Stimulated activated CD4-positive, alpha-beta T cell treated with anti-CD3 and anti-CD28 coated beads, Interleukin-2, amount 100 ng/mL, for 24 hours (primary cell): ENCODE measurements at regions not wholly inside any gene's neighbourhood (a gene's known extent, or its start where the extent isn't known, plus 50 kb on each side); places are given as distances from the start of the nearest gene placed in this dataset.

Source experiments
- DNase-seq, 2 donors: peaks; one replicate each; pipeline ENCODE4 v3.0.0-alpha.2; 2020

GRCh38 chr3:72361990-72362389 lies 486.3 kb downstream of the SHQ1 start:
- DNase-seq = no peak

DNA sequence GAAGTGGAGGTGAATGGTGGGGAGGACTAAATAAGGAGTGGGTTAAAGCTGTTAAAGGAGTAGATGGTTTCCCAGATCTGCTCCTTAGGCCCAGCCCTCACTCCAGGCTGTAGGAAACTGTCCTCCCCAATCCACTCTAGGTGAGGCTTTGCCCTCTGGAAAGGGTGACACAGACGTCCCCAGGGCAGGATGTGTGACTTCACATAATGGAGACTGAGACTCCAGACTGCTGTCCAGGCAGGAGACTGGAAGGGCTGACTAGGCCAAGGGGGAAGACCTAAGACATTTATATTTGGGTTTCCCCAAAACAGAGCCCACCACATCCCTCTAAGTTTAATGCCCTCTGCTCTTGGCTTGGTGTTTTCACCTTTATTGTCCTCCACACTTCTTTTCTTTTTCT lies 488.5 kb downstream of the SHQ1 start:
- DNase-seq = no peak

- no peak for DNase-seq
Observed at GRCh38 chr3:72355168-72355567, 493.1 kb downstream of the SHQ1 start.

- no peak for DNase-seq
Observed at GRCh38 chr3:72354486-72354885, 493.8 kb downstream of the SHQ1 start.

DNA sequence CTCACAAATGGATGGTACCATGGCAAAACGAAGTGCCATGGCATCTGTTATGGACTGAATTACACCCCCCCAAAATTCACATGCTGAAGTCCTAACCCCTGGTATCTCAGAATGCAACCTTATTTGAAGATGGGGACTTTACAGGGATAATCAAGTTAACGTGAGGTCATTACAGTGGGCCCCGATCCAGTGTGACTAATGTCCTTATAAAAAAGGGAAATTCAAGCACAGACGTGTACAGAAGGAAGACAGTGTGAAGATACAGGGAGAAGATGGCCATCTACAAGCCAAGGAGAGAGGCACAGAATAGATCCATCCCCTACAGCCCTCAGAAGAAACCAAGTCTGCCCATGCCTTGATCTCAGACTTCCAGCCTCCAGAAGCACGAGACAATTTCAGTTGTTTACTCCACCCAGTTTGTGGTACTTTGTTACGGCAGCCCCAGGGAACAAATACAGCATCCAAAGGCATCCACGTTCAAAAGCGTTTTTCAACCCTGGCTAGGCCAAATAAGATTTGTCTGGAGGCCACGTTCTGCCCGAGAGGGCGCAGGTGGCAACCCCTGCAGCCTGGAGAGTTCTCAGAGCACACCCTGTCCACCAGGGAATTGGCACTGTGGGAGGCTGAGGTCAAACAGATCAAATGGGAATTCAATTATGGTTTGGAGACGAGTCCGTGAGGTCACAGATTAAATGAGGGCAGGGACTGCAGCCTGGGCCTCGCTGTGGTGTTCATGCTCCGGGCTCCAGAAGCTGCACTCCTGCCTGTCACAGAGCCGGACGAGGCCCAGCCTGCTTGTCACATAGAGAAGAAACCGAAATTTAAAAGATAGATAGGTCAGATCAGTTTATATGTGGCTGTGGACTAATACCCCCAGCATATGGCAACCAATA lies 494.8 kb downstream of the SHQ1 start:
- no peak for DNase-seq

DNA sequence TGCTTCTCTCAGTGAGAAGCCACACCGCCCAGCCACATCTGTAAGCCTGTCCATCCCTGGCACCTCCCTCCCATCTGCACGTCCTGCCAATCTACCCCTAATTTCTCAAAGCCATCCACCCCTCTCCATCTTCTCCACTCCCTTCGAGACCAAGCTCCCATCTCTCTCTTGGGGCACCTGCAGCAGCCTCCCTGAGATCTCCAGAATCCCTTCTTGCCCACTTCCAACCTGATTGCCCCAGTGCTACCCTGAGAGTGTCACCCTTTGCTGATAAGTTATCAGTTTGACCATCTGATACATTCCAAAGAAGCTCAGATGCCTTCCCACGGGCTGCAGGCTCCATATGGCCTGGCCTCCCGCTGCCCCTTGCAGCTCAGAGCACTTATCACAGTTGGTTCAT lies 496.1 kb downstream of the SHQ1 start:
- DNase-seq = no peak

GRCh38 chr3:72351536-72351935 lies 496.7 kb downstream of the SHQ1 start:
- no peak for DNase-seq

DNA sequence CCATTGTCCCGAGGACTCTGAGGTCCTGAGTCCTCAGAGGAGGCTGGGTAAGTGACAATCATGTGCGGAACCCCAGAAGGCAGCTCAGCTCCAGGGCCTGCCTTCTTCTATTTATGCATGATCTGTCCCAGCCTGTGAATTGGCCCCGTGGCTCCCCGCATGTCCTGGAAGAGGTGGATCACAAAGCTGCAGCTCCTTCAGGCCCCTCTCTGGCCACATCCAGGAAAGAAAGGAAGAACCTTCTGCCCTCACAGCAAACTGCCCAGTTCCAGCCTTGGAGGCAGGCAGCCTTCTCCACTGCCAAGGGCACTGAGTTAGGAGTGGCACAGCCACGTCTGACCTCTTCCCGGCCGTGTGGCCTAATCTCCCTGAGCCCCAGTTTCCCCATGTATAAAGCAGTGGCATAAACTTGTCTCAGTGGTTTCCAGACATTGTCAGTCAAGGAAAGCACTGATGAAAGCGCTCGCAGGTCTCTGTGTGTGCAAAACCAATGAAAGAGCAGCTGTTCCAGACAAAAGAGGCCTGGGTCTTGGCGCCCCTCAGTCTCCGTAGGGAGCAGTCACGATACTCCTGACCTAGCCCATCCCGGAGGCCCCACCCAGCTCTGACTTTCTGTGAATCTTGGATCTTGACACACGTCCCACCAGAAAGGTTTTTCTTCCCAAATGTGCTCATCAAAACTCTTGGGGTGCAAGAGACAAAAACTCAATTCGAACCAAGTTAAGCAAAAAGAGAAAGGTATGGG lies 497.3 kb downstream of the SHQ1 start:
- no peak for DNase-seq

- no peak for DNase-seq
Observed at GRCh38 chr3:72348357-72348756, 499.9 kb downstream of the SHQ1 start.

DNA sequence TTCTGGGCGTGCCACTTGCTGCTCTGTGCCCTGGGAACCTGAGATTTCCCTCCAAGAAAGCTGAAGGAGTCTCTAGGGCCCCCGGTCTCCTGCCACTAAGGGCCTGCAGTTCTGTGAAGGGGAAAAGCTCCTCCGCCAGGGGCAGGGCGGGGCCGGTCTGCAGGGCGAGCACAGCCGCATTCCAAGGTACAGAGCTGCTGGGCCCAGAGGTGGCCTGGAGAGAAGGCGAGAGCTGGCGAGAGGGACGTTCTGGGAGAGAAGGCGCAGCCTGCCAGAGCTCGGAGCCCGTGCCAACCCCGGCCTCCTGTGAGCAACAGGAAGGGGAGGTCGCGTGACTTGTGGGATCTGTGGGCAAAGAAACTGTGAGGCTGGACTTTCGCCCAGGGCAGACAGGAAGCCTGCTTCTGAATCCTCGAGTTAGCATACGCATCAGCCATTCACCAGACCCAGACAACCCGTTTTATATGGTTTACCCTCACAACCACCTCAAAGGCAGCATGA lies 500.4 kb downstream of the SHQ1 start:
- peak; percentile 57 to 77 for DNase-seq

DNA sequence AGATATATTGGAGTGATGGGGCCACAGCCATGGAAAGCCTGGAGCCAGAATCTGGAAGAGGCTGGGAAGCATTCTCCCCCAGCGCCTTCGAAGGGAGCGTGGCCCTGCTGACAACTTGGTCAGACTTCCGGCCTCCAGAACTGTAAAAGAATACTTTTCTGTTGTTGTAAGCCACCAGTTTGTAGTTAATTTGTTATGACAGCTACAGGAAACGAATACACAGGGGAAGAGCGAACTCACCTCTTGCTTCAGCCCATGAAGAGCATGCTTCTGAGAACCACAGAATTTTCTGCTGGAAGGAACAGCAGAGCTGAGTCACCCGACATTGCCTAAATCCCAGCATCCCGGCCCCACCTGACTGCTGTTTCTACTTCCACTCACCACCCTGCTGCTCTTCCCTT lies 501.7 kb downstream of the SHQ1 start:
- no peak for DNase-seq

DNA sequence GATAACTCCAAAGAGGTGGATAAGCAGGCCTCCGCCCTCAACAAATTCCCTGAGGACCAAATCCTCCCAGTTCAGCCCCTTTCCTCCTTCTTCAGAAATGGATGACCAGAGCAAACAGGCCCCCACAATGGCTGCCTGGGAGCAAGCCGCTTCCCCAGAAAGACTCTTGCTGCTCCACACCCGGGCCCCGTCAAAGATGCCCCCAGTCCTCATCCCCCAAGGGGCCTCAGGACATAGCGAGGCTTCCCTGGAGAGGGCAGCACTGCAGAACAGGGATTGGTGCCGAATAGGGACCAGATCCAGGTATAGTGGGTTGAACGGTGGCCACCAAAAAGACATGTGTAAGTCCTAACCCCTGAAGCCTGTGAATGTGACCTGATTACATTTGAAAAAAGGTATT lies 502.3 kb downstream of the SHQ1 start:
- DNase-seq = no peak

DNA sequence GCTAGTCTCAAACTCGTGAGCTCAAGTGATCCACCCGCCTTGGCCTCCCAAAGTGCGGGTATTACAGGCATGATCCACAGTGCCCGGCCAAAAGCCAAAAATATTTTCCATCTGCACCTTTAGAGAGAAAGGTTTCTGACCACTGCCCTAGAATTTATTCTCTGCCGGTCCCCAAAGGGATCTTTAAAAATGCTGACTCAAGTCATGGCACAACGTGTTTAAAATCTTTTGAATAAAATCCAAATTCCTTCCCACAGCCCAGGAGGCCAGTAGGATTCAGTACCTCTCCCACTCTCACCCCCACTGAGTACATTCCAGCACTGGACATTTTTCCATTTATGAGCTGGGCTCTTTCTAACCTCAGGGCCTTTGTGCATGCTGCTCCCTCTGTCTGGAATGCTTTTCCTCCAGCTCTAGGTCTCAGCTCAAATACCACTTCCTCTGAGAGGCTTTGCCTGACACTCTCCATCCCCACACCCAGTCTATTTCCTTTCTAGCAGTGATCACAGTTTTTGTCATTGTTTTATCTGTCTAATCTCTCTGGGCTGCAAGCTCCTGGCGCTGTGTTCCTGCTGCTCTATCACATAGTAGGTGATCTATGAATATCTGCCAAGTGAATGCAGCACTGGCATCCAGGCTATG lies 502.9 kb downstream of the SHQ1 start:
- no peak for DNase-seq

GRCh38 chr3:72344647-72345046 lies 503.6 kb downstream of the SHQ1 start:
- no peak for DNase-seq

DNA sequence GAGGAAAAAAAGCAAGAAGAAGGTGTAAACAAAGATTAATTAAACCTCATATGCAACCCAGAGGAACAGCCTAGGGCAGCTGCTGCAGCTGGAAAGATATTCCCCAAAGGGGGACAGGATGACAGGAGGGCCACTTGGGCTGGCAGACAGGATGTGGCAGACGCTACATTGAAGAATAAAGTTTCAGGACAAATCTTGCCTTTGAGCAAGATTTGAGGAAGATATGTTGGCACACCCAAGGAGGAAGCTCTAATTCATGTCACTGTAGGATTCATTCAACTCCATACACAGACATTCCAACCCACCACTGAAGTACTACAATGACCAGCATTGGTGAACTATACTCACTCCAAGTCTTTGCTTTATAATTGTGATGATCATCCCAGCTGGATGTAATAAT lies 504.0 kb downstream of the SHQ1 start:
- DNase-seq = no peak

DNA sequence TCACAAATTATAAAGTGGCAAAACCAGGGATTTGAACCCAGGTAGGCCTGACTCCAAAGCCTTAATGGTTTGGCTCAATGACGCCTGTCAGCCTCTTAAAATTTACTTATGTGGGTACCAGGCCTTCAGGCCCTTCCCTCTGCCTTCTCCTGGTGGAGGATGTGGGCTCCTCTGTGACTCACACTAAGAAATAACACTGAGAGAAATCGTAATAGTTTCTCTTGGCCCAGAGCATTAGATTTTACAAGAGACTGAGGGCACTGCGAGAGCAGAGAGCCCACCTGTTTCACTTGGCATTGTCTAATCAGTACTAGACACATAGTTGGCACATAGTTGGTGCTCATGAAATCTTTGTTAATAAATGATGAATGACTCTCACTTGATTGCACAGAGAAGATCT lies 505.2 kb downstream of the SHQ1 start:
- peak; percentile 34 to 35 for DNase-seq

- no peak for DNase-seq
Observed at GRCh38 chr3:72342450-72342849, 505.8 kb downstream of the SHQ1 start.

DNA sequence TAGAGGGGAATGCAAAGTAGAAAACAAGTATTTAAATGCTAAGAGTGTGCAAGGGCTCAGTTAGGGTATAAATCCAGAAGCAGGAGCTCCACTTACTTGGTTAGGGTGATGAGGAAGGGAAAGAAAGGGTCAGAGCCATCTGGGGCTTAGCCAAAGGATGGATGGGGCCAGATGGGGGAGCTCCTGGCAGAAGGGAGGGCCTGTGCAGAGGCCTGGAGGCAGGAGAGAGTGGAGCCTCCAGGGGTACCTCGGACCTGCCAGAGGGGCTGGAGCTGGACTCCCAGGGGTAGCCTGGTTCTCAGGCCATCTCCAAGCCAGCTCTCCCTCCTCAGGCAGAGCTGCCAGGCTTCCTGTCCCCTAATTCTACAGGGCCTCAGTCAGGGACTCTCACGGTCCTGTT lies 506.3 kb downstream of the SHQ1 start:
- DNase-seq = no peak

DNA sequence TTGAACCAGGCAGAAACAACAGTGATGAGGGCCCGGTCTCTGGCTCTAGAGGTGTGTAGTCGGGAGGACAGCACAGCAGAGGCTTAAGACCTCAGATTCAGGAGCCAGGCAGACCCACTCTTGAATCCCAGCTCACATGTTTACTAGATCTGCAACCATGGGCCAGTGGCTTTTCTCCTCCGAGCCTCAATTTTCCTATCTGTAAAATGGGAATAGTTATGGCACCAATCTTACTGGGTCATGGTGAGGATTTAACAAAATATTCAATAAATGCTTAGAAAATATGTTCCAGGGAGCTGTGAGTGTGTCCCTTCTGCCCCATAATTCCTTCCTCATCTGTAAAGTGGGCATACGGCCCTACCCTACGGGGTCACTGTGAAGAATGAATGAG lies 506.9 kb downstream of the SHQ1 start:
- no peak for DNase-seq

DNA sequence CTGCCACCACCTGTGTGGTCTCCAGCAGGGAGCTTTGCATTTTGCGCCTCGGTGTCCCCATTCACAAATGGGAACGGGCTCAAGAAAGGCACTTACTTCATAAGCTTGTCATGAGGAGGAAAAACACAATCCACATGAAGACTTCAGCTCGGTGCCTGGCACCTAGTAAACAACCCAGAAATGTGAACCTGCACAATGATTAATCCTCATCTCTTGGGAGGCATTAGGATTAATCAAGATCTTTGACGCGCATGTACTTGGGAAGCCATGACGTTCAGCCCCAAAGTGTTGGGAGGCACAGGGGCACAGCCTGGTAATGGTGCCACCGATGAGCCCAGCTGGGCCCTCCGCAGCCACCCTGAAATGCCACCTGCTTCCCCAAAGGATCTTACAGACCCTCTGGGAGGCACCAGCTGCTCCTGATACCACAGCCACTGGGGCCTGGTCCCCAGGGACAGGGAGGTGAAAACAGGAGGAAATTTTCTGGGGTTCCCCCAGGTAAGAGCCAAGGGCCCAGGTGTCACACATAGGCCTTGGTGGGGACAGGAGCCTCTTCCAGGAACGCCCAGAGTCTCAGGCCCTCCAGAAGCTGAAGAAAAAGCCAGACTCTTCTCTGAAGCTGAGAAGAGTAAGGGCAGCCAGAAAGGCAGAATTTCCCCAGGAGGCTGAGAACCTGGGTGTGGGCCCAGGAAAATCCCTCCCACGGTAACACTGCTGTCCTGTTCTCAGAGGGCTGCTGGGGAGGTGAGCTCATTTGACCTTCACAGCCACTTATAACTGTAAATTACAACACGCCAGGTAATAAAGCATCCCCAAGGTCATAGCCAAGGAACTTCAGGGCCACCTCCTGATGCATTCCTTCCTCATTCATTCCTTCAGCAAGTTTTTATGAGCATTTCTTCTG lies 507.5 kb downstream of the SHQ1 start:
- no peak for DNase-seq

DNA sequence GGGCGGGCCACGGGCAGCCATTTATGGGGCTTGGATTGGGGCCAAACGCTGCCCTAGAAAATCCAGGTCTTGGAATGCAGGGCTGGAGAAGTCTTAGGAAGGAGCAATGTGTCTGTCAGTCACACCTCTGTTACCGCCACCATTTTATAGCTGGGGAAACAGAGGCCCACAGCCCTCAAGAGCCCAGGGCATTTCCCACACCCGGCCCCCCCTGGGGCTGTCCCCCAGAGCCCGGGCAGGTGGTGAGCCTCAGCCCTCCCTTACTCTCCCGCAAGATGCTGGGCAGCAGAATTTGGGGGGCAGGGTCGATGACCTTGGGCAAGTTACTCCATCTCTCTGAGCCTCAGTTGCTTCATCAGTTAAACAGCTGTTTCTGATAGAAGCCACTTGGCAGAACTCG lies 508.2 kb downstream of the SHQ1 start:
- DNase-seq = no peak

DNA sequence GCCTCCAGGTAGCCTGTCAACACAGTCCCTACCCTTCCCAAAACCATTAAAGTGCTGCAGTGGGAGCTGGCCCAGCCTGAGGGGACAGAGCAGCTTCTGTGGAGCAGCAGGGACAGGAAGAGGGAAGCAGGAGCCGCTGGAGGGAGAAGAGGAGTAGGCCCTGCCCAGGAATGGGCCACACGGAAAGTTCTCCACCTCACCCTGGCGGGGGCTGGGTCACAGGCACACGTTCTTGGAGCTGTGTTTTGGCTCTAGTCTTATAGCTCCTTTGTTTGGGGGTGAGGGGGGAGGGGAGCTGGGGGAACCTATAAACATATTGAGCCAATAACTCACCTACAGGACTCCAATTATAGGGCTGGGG lies 508.6 kb downstream of the SHQ1 start:
- DNase-seq = no peak
